Hippocampal formation (tissue), 2 donors: ENCODE measurements at regions not wholly inside any gene's neighbourhood (a gene's known extent, or its start where the extent isn't known, plus 50 kb on each side); places are given as distances from the start of the nearest gene placed in this dataset.

ENCODE experiments used
- DNase-seq, 2 donors: peaks; one replicate each; lab custom pipeline; 2025; lab: John Stamatoyannopoulos, UW

- DNase-seq = no peak
Measured at GRCh38 chr10:43819464-43820230, 171.0 kb upstream of the ZNF32 start.

- no peak for DNase-seq
Measured at GRCh38 chr10:43818687-43819086, 170.0 kb upstream of the ZNF32 start.

DNA sequence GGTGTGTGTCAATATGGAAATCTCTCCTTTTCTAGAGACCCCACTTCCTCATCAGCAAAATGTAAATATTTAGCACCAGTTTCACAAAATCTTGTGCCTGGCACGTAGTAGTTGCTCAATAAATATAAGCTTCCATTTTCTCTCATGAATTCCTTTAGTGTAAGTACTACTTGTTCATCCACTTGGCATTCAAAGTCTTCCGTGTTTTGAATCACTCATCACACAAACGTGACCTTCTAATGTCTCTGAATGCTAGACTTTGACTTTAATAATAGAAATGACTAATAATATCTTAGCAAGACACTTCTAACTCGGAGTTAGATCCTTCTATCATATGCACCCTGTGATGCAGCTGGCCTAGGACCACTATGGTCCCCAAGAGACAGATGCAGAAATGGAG lies 168.7 kb upstream of the ZNF32 start:
- no peak for DNase-seq

- DNase-seq = no peak
Measured at GRCh38 chr10:43816351-43817321, 168.0 kb upstream of the ZNF32 start.

DNA sequence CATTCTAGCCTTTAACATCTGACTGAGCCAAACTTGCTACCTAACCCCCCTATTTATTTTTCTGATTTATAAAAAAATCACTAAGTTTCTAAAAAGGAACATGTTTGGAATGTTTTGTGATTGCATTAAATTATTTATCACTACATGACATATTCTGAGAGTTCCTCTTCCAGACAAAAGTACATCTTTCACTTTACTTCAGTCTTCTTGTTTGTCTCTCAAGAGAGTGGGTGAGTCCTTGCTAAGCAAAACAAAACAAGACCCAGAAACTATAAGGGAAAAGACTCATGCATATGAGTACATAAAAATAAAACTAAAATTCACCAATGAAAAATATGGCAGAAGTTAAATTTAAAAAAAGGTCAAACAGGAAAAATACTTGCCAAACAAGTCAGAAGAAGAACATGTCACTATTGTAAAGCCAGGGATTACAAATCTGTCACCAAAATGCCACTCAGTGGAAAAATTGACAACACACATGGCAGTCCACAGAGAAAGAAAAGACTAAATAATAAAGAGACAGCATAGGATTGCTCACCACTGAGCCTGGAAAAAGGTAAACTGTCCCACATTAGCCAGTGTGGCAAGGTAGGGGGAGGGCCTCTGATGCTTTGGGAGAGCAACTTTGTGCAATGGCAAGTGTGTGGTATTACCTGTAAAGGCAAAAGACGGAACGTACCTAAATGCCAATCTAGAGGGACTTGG lies 166.7 kb upstream of the ZNF32 start:
- no peak for DNase-seq

- DNase-seq = no peak
Measured at GRCh38 chr10:43814663-43815062, 166.0 kb upstream of the ZNF32 start.

GRCh38 chr10:43811871-43812270 lies 163.2 kb upstream of the ZNF32 start:
- no peak for DNase-seq

DNA sequence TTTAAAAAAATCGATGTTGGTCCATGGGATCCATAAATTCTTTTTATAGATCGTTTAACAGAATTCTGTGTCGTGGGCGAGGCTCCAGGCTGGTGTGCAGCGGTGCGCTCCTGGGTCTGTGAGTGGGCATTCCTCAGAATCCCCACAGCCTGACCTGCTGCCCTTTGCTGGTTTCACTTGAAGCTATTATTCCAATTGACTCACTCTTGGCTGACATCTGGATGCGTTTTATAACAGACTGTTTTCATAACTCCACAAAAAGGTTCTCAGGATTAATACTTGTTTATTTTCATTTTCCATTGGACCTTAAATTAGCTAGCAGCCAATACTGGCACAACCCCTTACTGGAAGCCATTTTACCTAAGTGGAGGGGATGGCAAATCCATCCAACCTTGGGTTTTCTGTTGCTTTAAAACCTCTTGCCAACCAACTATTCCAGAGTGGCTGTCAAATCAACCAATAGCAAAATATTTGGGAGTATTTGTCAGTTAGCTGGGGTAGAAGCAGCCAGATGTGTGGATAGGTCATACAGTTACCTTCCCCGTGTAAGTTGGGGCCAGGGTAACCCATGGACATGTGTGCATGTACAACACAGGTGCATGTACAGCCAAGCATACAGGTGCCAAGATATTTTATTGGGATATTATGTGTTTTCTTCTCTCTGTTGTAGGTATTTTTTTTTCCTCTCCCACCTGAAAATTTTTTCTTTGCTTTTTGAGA lies 160.7 kb upstream of the ZNF32 start:
- no peak for DNase-seq

GRCh38 chr10:43808136-43808535 lies 159.5 kb upstream of the ZNF32 start:
- no peak for DNase-seq

GRCh38 chr10:43806831-43807640 lies 158.4 kb upstream of the ZNF32 start:
- no peak for DNase-seq

DNA sequence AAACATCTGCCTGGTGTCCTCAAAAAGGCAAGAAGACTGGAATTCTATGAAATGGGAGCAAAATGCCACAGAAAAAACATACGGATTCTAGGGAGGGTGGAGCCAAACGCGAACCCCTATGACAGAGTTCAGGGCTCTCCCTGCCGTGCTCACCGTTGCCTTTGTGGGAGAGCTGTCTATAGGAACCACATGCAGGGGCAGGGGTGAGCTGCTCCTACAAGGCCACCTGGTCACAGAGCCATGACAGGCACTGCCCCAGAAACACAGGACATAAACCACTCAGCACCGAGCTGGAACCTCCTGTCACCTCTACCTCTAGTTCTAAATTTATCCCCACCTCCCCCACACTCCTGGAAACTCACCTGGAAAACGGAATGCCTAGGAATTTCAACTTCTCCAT lies 155.1 kb upstream of the ZNF32 start:
- DNase-seq = no peak

- no peak for DNase-seq
Measured at GRCh38 chr10:43802988-43803696, 154.5 kb upstream of the ZNF32 start.

DNA sequence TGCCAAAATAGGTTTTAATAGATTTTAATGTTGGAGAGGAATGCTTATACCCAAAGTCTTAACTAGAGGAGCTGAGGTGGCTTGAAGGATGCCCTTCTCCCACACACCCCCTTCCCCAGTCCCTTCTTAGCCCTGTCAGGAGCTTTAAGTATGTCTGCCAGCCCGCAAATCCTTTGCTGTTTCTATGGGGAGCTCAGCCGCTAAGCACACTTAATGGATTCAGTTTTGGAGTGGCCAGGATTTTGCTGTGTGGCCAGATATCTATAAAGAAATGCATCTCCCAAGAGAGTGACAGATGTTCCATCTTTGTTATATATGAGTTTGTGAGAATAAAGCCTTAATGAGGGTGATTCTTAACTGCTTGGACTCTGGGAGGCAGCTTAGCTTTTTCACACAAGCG lies 152.9 kb upstream of the ZNF32 start:
- no peak for DNase-seq

- DNase-seq = no peak
Measured at GRCh38 chr10:43801140-43801539, 152.5 kb upstream of the ZNF32 start.

DNA sequence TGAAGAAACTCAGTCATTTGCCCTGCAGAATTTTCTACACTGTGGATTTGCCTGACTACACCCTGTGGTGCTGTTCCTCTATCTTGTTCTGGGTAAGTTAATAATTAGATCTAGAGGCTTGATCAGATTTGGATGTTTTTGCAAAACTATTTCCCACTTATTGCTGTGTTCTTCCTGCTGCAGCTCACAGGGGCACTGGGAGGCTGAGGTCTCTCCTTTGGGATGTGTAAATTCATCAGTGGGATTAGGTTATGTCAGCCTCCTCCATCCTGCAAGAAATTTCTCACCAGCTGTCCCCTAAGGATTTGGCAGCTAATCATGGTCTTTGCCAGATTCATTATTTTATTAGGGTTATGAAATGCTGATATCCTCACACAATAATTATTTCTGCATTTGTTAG lies 148.1 kb upstream of the ZNF32 start:
- DNase-seq = no peak

DNA sequence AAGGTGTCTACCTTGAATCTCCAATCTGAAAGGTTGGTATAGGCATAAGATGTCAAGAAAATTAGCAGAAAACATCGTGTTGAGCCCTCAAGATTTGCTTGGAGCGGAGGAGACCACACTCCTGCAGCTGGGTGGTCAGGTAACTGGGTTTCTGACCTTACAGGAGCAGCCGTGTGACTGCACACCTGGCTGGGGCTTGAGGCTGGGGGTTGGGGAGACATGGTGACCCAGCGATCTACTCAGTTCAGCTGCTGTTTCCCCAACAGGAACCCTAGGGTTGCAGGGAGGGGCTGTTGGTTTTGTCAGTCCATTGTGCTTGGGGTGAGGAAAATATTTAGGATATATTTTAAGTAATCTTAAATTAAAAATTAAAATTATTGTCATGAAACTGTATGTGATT lies 147.0 kb upstream of the ZNF32 start:
- DNase-seq = no peak

- DNase-seq = no peak
Measured at GRCh38 chr10:43795093-43795492, 146.4 kb upstream of the ZNF32 start.

DNA sequence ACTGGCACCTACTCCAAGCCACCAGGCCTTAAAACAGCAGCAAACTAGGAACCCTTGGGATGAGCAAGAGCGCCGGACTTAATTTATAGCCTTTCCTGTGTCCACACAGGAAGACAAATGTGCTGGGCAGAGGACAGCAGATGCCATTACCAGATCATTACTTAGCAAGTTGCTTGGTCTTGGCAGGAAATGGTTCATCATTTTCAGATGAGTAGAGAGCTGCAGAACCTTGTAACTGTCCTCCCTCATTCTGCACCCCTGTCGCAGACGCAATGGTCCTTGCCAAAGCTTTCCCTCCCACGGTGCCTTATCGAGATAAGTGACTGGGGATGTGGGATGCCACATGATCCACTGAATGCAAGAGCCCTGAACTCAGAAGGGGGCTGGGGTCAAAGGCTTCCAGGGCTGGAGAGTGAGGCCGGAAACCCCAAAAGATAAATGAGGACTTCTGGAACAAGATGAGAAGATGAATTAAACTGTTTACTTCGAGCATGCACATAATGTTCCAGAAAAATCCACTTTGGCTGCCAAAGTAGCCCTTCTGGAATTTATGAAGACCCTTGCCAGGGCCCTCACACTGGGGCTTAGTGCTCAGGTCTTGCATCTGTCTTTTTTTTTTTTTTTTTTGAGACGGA lies 145.6 kb upstream of the ZNF32 start:
- DNase-seq = no peak

- DNase-seq = no peak
Measured at GRCh38 chr10:43793704-43794103, 145.0 kb upstream of the ZNF32 start.

- no peak for DNase-seq
Measured at GRCh38 chr10:43790147-43790546, 141.5 kb upstream of the ZNF32 start.
